Liver (tissue), 3 donors: ENCODE measurements at regions not wholly inside any gene's neighbourhood (a gene's known extent, or its start where the extent isn't known, plus 50 kb on each side); places are given as distances from the start of the nearest gene placed in this dataset.

Experiments
- CTCF ChIP-seq: fragments of 150-350 bp; IDR thresholded peaks from 2 replicates; pipeline ENCODE4 v1.5.1; 2017; ENCODE audit warnings: improper control_type of control experiment, low read depth, low read length; ENCODE audit not compliant: missing input control
- RAD21 ChIP-seq, 2 donors: IDR thresholded peaks; 2 replicates each; pipeline ENCODE4 v1.6.1; 2016; ENCODE audit warnings: antibody characterized with exemption in 2 of 2, mild to moderate bottlenecking in 2 of 2
- REST ChIP-seq: IDR thresholded peaks from 2 replicates; pipeline ENCODE4 v1.6.1; 2016; ENCODE audit warnings: antibody characterized with exemption, mild to moderate bottlenecking
- donor health status: healthy.
- donor health status: healthy.

DNA sequence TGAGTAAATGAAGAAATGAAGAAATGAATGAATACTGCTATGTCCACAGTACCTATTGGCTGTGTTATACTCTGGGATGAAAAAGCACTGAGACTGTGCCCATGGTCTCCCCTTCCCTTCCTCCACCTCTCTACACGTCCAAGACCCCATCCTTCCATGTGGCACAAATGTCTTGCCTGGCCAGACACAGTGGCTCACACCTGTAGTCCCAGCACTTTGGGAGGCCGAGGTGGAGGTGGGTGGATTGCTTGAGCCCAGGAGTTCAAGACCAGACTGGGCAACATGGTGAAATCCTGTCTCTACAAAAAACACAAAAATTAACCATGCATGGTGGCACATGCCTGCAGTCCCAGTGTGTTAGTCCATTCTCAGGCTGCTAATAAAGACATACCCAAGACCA is 200.1 kb downstream of the FAM43A start:
- TF ChIP-seq CTCF (no peak), RAD21 (IDR thresholded peaks at IDR 0.05) (no peak), REST (no peak)
